Hematopoietic multipotent progenitor cell treated with erythropoietin and hydrocortisone succinate and interleukin-3 and kit ligand, for 6 days (in vitro differentiated cells): ENCODE measurements at regions not wholly inside any gene's neighbourhood (a gene's known extent, or its start where the extent isn't known, plus 50 kb on each side); places are given as distances from the start of the nearest gene placed in this dataset.

Experiments
- DNase-seq: peaks from one replicate; pipeline ENCODE4 v3.0.0-alpha.2; 2015

DNA sequence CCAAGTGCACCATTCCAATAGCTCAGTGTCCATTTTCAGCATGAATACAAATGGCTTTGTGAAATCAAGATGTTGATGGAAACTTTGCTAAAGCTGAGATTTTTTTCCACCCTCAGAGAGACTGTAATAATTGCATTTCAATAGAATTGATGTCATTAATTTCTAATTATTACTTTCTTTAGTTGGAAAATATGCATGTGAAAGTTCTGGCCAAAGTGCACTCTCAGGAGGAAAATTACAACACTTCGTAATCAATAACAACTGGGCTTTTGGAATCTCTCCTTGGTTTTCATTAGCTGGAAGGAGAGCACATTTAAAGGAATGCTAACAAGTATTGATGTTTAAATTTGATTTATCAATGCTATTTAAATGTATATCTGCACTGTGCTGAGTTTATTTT lies 529.5 kb upstream of the CDH8 start:
- no peak for DNase-seq

GRCh38 chr16:62564291-62564690 lies 528.1 kb upstream of the CDH8 start:
- no peak for DNase-seq

DNA sequence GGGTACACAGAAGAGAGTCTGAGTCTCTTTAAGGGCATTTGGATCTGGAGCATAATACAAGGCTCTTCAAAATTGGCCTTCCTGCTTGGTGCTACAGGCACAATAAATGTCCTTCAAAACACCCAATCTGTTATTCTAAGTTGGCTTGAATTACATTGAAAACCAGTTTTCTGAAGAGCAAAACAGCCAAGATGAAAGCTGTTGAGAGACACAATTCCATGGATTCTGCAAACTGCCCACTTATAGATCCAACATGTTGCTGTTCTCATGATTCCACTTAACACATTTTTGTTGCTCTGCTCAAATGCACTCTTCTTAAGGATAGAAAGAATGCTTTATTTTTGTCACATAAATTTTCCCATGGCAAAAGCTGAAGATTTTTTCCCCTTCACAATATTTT lies 525.9 kb upstream of the CDH8 start:
- no peak for DNase-seq

DNA sequence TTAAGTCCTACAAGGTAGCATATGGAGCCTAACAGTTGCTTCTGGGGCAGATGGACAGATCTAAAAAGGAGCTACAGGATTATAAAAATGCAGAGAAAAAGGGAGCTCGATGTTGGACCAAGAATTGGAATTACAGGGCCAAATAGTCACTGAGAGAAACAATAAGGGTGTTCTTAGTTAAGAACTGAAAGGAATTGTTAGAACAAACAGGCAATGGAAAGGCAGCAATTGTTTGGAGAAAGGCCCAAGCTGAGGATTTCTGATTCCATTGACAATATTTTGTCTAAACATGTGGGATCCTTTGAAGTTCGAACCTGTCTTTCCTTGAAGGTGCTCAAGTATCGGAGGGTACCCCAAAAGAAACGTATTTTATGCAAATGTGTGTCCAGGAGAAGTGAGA lies 513.6 kb upstream of the CDH8 start:
- no peak for DNase-seq

DNA sequence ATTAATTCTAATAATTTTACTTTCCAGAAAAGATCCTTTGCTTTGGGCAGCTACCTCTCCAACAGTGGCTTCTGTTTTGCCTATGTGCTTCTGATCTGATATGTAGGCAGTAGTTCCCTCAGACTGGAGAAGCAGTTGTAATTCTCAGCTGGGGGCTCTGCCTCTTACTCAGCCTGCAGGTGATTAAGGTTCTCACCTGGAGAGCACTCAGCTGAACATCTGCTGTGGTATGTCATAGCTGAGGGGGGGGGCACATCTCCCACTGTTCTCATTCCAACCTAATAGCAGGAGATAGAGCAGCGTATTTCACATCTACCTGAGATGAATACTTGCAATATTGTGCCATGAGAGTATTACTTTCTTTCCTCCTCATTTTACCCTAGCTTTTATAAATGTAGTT lies 511.9 kb upstream of the CDH8 start:
- no peak for DNase-seq

DNA sequence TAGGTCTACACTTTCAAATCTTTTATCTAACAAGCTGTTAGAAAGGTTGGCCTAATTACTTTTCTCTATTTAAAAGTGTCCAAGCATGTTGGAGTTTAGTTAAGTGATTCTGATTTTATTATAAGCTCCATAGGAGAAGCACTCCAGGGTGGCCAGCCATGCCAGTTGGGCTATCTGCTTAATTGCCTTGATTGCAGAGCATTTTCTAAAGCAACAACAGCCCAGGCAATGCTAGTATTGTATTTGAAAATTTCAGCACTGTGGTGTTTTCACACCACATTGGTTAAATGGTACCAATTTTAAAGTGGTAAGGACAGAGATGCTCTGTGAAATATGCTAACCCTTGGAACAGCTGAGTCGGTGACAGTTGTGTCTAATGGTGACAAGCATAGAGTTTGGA lies 510.5 kb upstream of the CDH8 start:
- DNase-seq = no peak

DNA sequence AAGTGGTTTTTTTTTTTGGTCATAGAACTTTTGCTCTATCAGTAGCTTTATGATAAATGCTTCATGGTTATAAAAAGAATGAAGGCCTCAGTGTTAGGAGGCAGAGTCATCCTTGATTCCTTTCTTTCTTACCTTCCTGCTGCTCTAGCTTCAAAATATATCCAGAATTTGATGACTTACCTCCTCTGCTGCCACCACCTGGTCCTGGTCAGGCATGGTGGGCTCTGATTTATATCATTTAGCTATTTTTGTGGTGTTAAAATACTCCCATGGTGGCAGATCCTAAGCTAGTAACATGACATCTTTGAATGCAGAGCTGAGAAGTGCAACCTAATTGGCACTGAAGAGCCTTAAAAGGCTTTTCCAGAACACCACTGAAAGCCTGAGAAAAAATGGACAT lies 508.8 kb upstream of the CDH8 start:
- no peak for DNase-seq

DNA sequence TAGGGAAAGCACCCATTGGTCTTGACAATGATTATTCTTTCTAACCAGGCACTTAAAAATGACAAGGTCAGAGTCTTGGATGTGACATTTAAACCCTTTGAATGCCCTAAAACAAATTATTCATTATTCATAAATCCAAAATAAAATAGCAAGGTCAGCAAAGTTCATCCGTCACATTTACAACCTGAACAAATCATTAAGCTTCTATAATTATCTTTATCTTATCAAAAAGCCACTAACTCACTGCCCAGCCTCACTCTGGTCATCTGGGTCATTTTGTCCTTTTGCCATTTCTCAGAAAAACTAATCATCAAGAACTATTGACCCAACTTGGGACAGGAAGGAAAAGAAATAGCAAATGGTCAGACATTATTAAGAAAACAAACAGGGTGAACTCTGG lies 507.3 kb upstream of the CDH8 start:
- no peak for DNase-seq

GRCh38 chr16:62539657-62540056 lies 503.4 kb upstream of the CDH8 start:
- no peak for DNase-seq

DNA sequence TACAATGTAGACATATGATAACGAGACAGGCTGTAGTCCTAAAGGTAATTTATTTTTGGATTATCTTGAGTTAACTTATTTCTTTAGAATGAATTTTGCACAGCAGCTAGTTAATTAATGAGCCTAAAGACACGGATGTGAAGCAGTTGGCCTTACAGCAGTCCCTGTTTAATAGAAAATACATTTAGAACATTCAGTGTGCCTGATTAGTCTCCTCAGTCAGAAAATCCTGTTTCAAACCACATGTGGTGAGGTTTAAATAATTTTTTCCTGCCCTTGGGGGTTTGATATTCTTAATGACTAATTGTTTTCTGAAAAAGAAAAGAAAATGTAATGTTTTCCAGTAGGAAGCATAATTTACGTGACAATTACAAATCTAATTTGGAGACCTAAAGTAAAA lies 494.2 kb upstream of the CDH8 start:
- no peak for DNase-seq

- no peak for DNase-seq
Measured at GRCh38 chr16:62516001-62516400, 479.8 kb upstream of the CDH8 start.

DNA sequence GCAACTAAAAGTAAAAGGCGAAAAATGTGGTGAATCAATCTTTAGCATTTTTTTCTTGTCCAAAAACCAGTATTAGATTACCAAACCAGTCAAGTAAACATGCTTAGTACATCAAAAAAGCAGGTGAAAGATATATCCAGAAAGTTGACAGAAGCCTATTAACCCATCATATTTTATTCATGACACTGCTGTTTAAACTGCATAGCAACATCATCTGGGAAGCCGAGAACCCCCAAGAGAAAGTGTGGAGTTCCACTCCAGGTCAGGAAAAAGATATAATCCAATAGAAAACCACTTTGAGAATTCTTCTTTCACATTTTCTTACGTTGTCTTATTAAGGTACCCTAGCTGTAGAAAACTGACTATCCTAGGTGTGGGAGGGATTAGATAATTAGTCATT lies 466.8 kb upstream of the CDH8 start:
- DNase-seq = no peak

GRCh38 chr16:62478903-62479458 lies 442.7 kb upstream of the CDH8 start:
- no peak for DNase-seq

DNA sequence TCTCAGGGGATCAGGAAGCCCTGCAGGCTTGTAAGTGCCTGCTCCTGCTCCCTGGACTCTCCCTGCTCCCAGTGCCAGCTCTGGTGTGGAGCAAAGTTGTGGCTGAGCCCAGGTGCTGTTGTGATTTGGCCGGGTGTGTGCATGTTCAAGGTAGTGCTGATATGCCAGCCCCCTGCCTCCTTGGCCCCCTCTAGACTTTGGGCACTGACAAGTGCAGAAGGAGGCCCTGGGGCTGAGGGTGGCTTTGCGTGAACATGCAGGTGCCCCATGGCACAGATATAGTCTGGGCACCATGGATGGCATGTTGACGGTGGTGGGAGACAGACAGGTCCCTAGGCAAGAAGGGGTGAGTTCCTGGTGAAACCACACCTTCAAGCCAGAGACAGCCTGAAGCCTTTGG lies 441.6 kb upstream of the CDH8 start:
- DNase-seq = no peak

DNA sequence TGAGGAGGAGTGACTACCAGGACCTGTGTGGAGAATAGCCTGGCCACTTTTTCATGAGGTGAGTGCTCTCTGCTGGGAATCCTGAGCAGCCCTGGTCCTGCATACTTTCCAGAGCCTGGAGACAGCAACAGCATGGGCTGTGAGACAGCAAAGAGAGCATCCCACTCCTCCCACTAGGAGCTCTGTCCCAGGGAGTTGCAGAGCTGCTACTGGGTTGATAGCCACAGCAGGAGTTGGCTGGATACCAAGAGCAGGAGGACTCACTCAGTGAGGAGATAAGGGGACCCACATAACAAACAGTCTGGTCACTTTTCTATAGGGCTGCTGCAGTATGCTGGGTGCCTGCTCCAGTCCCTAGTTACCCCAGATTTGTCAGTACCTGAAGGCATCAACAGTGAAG lies 439.3 kb upstream of the CDH8 start:
- no peak for DNase-seq

DNA sequence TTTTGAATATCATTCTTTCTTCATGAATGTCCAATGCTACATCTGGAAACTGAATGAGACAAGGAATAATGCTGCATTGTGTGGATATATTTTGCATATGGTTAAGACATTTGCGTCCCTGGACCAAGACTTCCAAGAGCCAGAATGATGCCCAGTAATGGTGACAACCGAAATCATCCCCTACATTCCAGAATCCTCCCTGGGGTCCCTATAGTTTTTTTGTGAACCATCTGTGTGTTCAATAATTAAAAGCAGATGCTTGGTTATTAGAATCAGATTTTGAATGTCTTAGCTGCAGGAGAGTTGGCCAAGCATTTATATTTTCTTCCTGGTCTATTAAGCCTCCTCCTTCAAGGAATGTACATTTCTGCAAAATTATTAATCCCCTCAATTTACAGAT lies 426.7 kb upstream of the CDH8 start:
- no peak for DNase-seq

DNA sequence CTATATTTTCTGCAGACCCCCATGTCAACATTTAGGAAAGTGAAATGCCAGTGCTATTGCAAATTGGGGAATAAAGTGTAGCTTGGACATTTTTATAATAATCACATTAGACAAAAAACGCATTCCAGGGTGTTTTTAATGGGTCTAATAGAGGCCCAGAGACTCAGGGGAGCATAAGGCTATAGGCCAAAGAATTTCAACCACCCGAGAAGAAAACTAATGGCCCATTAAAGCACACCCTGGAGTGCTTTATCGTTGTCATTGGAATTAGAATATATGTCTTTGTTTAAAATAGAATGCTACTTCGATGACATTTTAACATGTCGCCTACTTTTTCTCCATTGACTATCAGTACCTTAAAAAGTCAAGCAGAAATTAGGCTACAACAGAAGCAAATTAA lies 414.1 kb upstream of the CDH8 start:
- no peak for DNase-seq

GRCh38 chr16:62445909-62446308 lies 409.7 kb upstream of the CDH8 start:
- DNase-seq = no peak

- no peak for DNase-seq
Measured at GRCh38 chr16:62424206-62424605, 388.0 kb upstream of the CDH8 start.

DNA sequence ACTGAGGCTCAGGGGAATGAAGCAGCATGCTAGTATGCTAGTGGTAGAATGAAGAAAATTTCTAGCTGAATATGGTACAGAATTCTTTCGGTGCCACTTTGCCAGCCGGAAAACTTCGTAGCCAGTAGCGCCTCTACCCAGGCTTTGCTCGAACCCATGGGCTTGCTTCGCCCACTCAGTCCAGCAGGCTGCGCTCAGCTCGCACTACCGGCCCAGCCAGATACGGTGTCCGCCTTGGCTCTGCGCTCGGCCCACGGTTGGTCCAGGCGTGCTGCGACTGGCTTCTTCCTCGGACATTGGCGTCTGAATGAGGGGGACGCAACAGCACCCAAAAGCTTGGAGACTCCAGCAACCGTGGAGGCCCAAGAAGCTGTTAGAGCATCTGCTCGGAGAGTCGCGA lies 372.5 kb upstream of the CDH8 start:
- DNase-seq = no peak

GRCh38 chr16:62406387-62406786 lies 370.1 kb upstream of the CDH8 start:
- no peak for DNase-seq

- DNase-seq = no peak
Measured at GRCh38 chr16:62404842-62405611, 368.8 kb upstream of the CDH8 start.

DNA sequence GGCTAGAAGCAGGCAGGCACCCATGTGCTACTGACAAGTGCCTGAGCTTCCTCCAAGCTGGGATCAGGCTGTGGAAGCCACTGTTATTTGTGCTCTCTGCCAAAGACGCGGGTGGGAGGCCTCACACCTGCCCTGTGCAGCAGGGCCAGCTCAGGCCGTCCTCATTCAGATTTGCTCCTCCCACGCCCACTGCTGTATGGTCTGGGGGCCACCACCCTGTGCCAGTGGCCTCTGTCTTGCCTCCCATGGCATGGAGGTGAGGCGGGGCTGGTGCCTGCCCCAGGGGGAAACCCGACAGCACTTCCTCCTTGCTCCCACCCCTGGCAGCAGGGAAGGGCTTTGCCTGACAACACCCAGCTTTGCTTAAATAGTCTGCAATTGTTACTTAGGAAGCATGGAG lies 356.5 kb upstream of the CDH8 start:
- no peak for DNase-seq

- DNase-seq = no peak
Measured at GRCh38 chr16:62391940-62392339, 355.7 kb upstream of the CDH8 start.

- DNase-seq = no peak
Measured at GRCh38 chr16:62391134-62391533, 354.9 kb upstream of the CDH8 start.
